ENCODE measurements at regions not wholly inside any gene's neighbourhood (a gene's known extent, or its start where the extent isn't known, plus 50 kb on each side); places are given as distances from the start of the nearest gene placed in this dataset.

DNA sequence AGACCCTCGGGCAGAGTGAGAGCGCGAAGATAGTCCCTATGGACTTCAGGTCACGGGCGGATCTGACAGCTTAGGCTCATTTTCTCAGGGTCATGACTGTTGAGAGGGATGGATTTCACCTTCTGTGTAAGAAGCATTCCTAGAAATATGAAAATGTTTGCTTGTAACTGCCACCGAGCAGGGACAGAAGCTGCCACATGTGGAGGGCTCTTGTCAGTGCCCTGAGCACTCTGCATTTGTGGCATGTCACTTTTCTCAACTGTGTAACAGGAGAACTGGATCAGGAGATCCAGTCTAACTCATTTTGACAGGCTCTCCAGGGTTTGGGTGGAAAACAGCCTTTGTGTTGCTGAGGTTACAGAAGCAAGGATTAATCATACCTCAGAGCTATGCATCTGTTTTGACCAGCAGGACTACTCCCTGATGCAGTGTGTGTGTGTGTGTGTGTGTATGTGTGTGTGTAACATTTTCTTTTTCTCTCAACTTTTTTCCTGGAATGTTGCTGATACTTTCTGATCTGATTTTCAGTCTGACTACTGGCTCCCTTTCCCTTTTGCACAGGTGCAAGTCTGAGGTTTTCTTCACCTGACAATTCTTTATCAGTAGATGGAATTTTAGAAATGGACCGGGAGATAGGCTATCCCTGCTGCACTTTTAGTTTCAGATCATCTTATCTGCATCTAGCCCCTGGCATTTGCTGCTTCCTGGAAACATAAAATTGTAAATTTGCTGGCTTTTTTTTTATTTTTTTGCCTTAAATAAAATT lies 183.3 kb downstream of the STK31 start:
- Histone ChIP-seq H2AFZ (ENCODE audit: insufficient read depth, low read depth, low read length, poor library complexity, severe bottlenecking) (no peak overlapping the region), H3K4me1 (ENCODE audit: control insufficient read depth in 1 of 2, insufficient read depth in 2 of 2, low read length in 2 of 2) (no peaks in the 10 kb centered on the region), H3K4me2 (replicated peaks; ENCODE audit: extremely low read depth, low read length, poor library complexity, severe bottlenecking) (no peak overlapping the region), H3K27me3 (ENCODE audit: control insufficient read depth in 2 of 2, insufficient read depth in 2 of 2, low read length in 2 of 2) (peaks cover 5 to 14% of the 10 kb centered on the region in 2 donors), H3K9me3 (replicated peaks in 1 of 2; ENCODE audit: control insufficient read depth in 1 of 2, insufficient read depth in 1 of 2, low read length in 2 of 2) (no peaks in the 10 kb centered on the region), H4K20me1 (ENCODE audit: insufficient read depth, low read length) (no peaks in the 10 kb centered on the region), H3K79me2 (ENCODE audit: insufficient read depth, low read length) (no peaks in the 10 kb centered on the region), H3K4me3 (replicated peaks in 1 of 3; ENCODE audit: low read depth in 2 of 3, low read length in 3 of 3) (no peak overlapping the region), H3K36me3 (replicated peaks in 1 of 2; ENCODE audit: control insufficient read depth in 1 of 2, insufficient read depth in 2 of 2, low read length in 2 of 2) (no peaks in the 10 kb centered on the region), H3K9ac (ENCODE audit: insufficient read depth, low read length, poor library complexity, severe bottlenecking) (no peak overlapping the region), H3K27ac (ENCODE audit: low read depth in 1 of 2, low read length in 2 of 2) (no peak overlapping the region)
- no peak for DNase-seq
- peaks cover 4% of the 10 kb centered on the region for H3K4me1 Mint-ChIP-seq
- TF ChIP-seq, protein P1, sequence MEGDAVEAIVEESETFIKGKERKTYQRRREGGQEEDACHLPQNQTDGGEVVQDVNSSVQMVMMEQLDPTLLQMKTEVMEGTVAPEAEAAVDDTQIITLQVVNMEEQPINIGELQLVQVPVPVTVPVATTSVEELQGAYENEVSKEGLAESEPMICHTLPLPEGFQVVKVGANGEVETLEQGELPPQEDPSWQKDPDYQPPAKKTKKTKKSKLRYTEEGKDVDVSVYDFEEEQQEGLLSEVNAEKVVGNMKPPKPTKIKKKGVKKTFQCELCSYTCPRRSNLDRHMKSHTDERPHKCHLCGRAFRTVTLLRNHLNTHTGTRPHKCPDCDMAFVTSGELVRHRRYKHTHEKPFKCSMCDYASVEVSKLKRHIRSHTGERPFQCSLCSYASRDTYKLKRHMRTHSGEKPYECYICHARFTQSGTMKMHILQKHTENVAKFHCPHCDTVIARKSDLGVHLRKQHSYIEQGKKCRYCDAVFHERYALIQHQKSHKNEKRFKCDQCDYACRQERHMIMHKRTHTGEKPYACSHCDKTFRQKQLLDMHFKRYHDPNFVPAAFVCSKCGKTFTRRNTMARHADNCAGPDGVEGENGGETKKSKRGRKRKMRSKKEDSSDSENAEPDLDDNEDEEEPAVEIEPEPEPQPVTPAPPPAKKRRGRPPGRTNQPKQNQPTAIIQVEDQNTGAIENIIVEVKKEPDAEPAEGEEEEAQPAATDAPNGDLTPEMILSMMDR (IDR thresholded peaks at IDR 0.05), result no peak
- H3K9me3 Mint-ChIP-seq, result peaks cover 0 to 2% (median 0%) of the 10 kb centered on the region in 7 donors
- H3K36me3 Mint-ChIP-seq, result no peaks in the 10 kb centered on the region
- WGBS (ENCODE audit: insufficient coverage), result 72% methylated on average over 6 of the region's 7 CpGs
- H3K27ac Mint-ChIP-seq, result no peak overlapping the region
- peak overlapping the region in 1 of 2 donors; percentile 8 for H3K4me3 Mint-ChIP-seq
- intact Hi-C loops (cut with micrococcal nuclease), result no loop called here
- H3K27me3 Mint-ChIP-seq (ENCODE audit: low read depth in 3 of 3), result peaks cover 16 to 34% (median 20%) of the 10 kb centered on the region in 3 donors

DNA sequence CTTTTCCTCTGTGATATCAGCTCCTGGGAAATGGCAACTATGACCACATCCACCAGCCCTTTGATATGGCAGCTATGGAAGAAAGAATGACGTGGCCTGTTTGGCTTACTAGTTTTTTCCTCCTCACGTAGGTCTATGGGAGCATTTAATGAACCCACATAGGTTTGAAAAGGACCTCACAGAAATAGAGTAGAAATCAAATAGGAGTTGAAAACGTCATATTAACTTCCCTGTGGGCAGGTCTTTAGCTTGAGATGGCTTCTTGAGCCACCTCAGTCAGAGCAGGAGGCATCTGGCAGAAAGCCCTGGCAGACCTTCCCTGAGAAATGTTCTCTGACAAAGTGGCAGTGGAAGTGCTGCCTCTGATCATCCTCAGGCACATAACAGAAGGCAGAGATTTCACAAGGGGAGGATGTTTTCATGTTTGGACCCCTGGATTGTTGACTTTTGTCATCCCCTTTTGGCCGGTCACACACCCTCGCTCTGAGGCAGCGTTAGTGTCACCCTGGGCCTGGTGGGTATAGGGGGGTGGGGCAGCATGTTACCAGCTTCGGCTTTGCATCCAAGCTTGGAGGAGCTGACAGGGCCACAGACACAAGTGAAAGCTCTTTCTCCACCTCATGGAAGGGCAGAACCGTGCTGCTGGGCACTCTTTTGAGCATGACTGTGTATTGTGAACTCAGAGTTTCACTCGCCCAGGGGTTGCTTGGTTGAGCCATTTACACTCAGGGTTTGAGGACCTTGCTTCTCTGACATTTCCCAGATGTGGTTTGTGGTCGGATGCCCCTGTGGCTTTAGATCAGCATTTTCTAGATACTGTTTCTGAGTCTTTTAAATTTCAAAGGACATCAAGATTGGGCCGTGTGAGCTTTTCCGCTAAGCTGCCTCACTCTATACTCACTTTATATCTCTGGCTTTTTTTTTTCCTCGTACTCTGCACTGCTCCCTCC lies 184.2 kb downstream of the STK31 start:
- TF ChIP-seq, protein P1 (IDR thresholded peaks at IDR 0.05), result no peak
- H3K36me3 Mint-ChIP-seq, result no peaks in the 10 kb centered on the region
- no peak overlapping the region for H3K9ac ChIP-seq (ENCODE audit: insufficient read depth, low read length, poor library complexity, severe bottlenecking)
- H3K27ac ChIP-seq (ENCODE audit: low read depth in 1 of 2, low read length in 2 of 2), result no peak overlapping the region
- H3K4me2 ChIP-seq (replicated peaks; ENCODE audit: extremely low read depth, low read length, poor library complexity, severe bottlenecking), result no peak overlapping the region
- H4K20me1 ChIP-seq (ENCODE audit: insufficient read depth, low read length), result no peaks in the 10 kb centered on the region
- no peaks in the 10 kb centered on the region for H3K4me1 ChIP-seq (ENCODE audit: control insufficient read depth in 1 of 2, insufficient read depth in 2 of 2, low read length in 2 of 2)
- no peak for DNase-seq
- intact Hi-C loops (cut with micrococcal nuclease), result no loop called here
- H3K4me1 Mint-ChIP-seq, result peaks cover 4% of the 10 kb centered on the region
- H3K9me3 ChIP-seq (replicated peaks in 1 of 2; ENCODE audit: control insufficient read depth in 1 of 2, insufficient read depth in 1 of 2, low read length in 2 of 2), result no peaks in the 10 kb centered on the region
- H3K9me3 Mint-ChIP-seq, result peaks cover 0 to 2% (median 0%) of the 10 kb centered on the region in 7 donors
- no peak overlapping the region for H2AFZ ChIP-seq (ENCODE audit: insufficient read depth, low read depth, low read length, poor library complexity, severe bottlenecking)
- no peaks in the 10 kb centered on the region for H3K79me2 ChIP-seq (ENCODE audit: insufficient read depth, low read length)
- H3K27me3 Mint-ChIP-seq (ENCODE audit: low read depth in 3 of 3), result peaks cover 16 to 34% (median 20%) of the 10 kb centered on the region in 3 donors
- no peak overlapping the region for H3K27ac Mint-ChIP-seq
- H3K27me3 ChIP-seq (ENCODE audit: control insufficient read depth in 2 of 2, insufficient read depth in 2 of 2, low read length in 2 of 2), result peaks cover 5 to 14% of the 10 kb centered on the region in 2 donors
- no peak overlapping the region for H3K4me3 Mint-ChIP-seq
- no peak overlapping the region for H3K4me3 ChIP-seq (replicated peaks in 1 of 3; ENCODE audit: low read depth in 2 of 3, low read length in 3 of 3)
- WGBS (ENCODE audit: insufficient coverage), result 0% methylated on average over 6 of the region's 13 CpGs
- H3K36me3 ChIP-seq (replicated peaks in 1 of 2; ENCODE audit: control insufficient read depth in 1 of 2, insufficient read depth in 2 of 2, low read length in 2 of 2), result no peaks in the 10 kb centered on the region
